ENCODE measurements at regions not wholly inside any gene's neighbourhood (a gene's known extent, or its start where the extent isn't known, plus 50 kb on each side); places are given as distances from the start of the nearest gene placed in this dataset.

GRCh38 chr1:193402977-193403376, 216.6 kb upstream of the B3GALT2 start:
- H3K27ac Mint-ChIP-seq, result no peak overlapping the region
- POLR2A ChIA-PET, result no interaction called here
- no peaks in the 10 kb centered on the region for H3K36me3 Mint-ChIP-seq (ENCODE audit: low read depth)
- no peak for TF ChIP-seq CTCF (IDR thresholded peaks at IDR 0.05)
- ATAC-seq (no peak), DNase-seq (no peak)
- CTCF ChIA-PET, result no interaction called here
- H3K4me1 Mint-ChIP-seq (ENCODE audit: low read depth), result peaks cover 8% of the 10 kb centered on the region
- intact Hi-C loops (cut with micrococcal nuclease), result no loop called here
- H3K4me3 Mint-ChIP-seq, result no peak overlapping the region
- H3K27me3 Mint-ChIP-seq, result no peaks in the 10 kb centered on the region
- no peaks in the 10 kb centered on the region for H3K9me3 Mint-ChIP-seq

DNA sequence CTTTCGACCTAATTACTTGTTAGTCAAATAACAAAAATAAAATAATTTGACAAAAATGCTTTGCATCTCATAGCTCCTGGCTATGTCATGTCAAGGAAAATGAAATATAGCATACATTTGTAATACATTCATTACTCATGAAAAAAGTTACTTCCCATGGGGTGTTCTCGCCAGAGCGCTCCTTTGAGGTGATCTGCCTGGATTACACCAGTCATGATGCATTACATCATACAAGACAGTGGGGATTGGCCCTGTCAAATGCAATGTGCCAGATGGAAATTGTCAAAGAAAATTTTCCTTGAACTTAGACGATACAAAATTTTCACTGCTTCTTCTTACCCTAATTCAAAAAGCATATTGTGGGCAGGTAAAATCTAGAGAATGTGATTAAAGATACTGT, 215.6 kb upstream of the B3GALT2 start:
- H3K27ac Mint-ChIP-seq, result no peak overlapping the region
- intact Hi-C loops (cut with micrococcal nuclease), result no loop called here
- POLR2A ChIA-PET, result no interaction called here
- TF ChIP-seq CTCF (IDR thresholded peaks at IDR 0.05), result no peak
- H3K4me3 Mint-ChIP-seq, result no peak overlapping the region
- no peaks in the 10 kb centered on the region for H3K36me3 Mint-ChIP-seq (ENCODE audit: low read depth)
- no peaks in the 10 kb centered on the region for H3K27me3 Mint-ChIP-seq
- ATAC-seq, result no peak
- DNase-seq, result no peak
- CTCF ChIA-PET, result no interaction called here
- H3K4me1 Mint-ChIP-seq (ENCODE audit: low read depth), result peaks cover 6% of the 10 kb centered on the region
- no peaks in the 10 kb centered on the region for H3K9me3 Mint-ChIP-seq

DNA sequence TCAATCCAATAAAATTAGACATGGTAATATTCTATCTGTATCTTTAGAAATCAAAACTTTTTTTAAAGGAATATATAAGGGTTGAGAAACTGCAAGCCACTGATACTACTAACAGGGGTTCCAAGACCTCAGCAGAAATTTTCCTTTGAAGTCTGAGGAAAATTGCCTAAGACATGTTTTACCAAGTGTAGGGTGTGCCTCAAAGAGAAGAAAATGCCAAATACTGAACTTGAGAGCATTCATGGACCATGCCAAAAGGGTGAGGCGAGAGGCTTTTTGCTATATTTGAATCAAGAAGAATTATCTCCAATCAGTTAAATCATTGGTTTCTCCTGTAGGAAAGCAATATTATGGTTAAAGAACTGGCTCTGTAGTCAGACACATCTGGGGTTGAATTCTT, 207.9 kb upstream of the B3GALT2 start:
- CTCF ChIA-PET, result no interaction called here
- POLR2A ChIA-PET, result no interaction called here
- H3K4me3 Mint-ChIP-seq, result no peak overlapping the region
- intact Hi-C loops (cut with micrococcal nuclease), result no loop called here
- H3K36me3 Mint-ChIP-seq (ENCODE audit: low read depth), result no peaks in the 10 kb centered on the region
- peaks cover 5% of the 10 kb centered on the region for H3K4me1 Mint-ChIP-seq (ENCODE audit: low read depth)
- TF ChIP-seq CTCF (IDR thresholded peaks at IDR 0.05), result no peak
- peaks cover 4% of the 10 kb centered on the region for H3K9me3 Mint-ChIP-seq
- ATAC-seq, result no peak
- H3K27ac Mint-ChIP-seq, result no peak overlapping the region
- H3K27me3 Mint-ChIP-seq, result no peaks in the 10 kb centered on the region
- DNase-seq, result no peak

GRCh38 chr1:193392686-193393085, 206.3 kb upstream of the B3GALT2 start:
- ATAC-seq, result no peak
- Mint-ChIP-seq H3K27me3 (no peaks in the 10 kb centered on the region), H3K4me3 (no peak overlapping the region), H3K36me3 (ENCODE audit: low read depth) (no peaks in the 10 kb centered on the region), H3K27ac (no peak overlapping the region), H3K4me1 (ENCODE audit: low read depth) (peaks cover 5% of the 10 kb centered on the region), H3K9me3 (peaks cover 4% of the 10 kb centered on the region)
- intact Hi-C loops (cut with micrococcal nuclease), result no loop called here
- CTCF ChIA-PET, result no interaction called here
- POLR2A ChIA-PET, result no interaction called here
- TF ChIP-seq CTCF (IDR thresholded peaks at IDR 0.05), result no peak
- DNase-seq, result no peak

GRCh38 chr1:193388683-193389082, 202.3 kb upstream of the B3GALT2 start:
- Mint-ChIP-seq H3K27me3 (no peaks in the 10 kb centered on the region), H3K9me3 (peaks cover 2% of the 10 kb centered on the region), H3K27ac (no peak overlapping the region), H3K36me3 (ENCODE audit: low read depth) (no peaks in the 10 kb centered on the region), H3K4me3 (no peak overlapping the region), H3K4me1 (ENCODE audit: low read depth) (no peaks in the 10 kb centered on the region)
- intact Hi-C loops (cut with micrococcal nuclease), result no loop called here
- no peak for TF ChIP-seq CTCF (IDR thresholded peaks at IDR 0.05)
- DNase-seq, result no peak
- CTCF ChIA-PET, result no interaction called here
- no peak for ATAC-seq
- POLR2A ChIA-PET, result no interaction called here
